CD1c-positive myeloid dendritic cell (primary cell): ENCODE measurements at regions not wholly inside any gene's neighbourhood (a gene's known extent, or its start where the extent isn't known, plus 50 kb on each side); places are given as distances from the start of the nearest gene placed in this dataset.
"Not testable (repeated sequence)": the region's sequence is repeated elsewhere in the genome, so short reads cannot be mapped to it uniquely, and the experiment has no call there.

ENCODE experiments used
- DNase-seq: peaks from one replicate; pipeline ENCODE4 v3.0.0-alpha.2; 2016; ENCODE audit errors: extremely low spot score

DNA sequence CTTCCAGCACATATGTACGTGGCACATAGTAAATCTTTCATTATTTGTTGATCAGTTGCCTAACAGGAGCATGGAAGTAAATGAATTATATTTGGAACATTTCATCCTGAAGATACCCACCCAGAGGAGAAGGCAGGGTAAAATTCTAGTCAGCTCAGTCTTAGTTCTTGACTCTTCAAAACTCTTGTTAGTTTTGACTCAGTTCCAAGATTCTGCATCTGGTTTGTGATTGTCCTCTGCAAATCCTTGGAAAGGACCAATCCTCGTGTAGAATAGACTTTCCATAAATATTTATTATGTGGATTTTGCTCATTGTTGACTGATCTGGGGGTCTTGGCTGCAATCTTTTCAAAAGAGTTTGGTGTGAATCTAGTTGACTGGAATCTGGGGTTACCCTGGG is 257.5 kb upstream of the FAT1 start:
- no peak for DNase-seq

GRCh38 chr4:186982160-186982559 is 258.5 kb upstream of the FAT1 start:
- no peak for DNase-seq

DNA sequence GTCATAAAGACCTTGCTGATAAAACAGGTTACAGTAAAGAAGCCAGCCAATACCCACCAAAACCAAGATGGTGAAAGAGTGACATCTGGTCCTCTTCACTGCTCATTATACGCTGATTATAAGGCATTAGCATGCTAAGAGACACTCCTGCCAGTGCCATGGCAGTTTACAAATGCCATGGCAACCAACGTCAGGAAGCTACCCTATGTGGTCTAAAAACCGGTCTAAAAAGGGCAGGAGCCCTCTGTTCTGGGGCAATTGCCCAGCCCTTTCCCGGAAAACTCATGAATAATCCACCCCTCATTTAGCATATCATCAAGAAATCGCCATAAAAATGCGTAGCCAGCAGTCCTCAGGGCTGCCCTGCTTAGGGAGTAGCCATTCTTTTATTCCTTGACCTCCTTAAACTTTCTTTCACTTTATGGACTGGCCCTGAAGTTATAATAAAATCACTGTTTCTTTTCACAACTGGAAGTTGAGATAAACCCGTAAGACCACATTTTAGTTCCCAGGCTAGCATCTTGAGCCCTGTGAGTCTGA is 260.5 kb upstream of the FAT1 start:
- no peak for DNase-seq

GRCh38 chr4:186999686-187000085 is 276.0 kb upstream of the FAT1 start:
- no peak for DNase-seq

- no peak for DNase-seq
These were observed 276.6 kb upstream of the FAT1 start for GRCh38 chr4:187000281-187000680.

GRCh38 chr4:187002133-187002532 is 278.5 kb upstream of the FAT1 start:
- DNase-seq = not testable (repeated sequence)

GRCh38 chr4:187004628-187005027 is 281.0 kb upstream of the FAT1 start:
- DNase-seq = no peak

DNA sequence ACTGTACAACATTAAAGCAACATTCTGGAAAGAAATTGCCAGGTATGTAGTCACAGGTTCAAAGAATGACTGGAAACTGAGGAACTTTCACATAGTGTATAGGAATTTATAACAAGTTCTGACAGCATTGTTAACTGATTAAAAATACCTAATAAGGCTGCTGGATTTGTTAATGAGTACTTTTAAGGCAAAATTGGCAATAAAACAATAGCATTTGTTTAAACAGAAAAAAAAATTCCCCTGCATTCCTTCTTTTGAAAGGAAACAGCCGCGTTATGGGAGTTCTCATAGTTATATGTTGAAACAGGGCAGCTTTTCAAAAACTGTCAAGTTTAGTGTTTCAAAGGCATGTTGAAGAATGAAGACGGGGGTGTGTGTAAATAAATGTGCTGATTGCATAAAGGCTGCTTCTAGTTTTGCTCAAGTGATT is 282.5 kb upstream of the FAT1 start:
- DNase-seq = no peak

DNA sequence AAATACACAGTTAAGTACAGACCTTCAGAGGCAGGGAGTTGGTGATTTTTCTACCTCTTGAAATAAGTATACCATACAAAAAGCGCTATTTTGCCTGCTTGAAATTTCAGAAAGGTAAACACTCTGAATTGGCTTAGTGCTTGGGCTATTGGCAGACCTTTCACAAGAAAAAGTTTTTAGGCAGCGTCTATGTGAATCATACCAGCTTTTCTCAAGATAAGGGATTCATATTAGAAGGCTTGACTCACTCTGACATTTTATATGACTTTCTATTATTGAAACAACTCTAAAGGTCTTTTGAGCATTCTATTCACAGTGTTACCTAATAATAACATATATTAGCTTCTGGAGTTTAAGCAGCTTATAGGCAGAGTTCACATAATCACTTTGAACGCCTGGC is 286.4 kb upstream of the FAT1 start:
- DNase-seq = no peak

GRCh38 chr4:187016101-187016500 is 292.4 kb upstream of the FAT1 start:
- no peak for DNase-seq

- DNase-seq = no peak
These were observed 293.5 kb upstream of the FAT1 start for GRCh38 chr4:187017147-187017546.

DNA sequence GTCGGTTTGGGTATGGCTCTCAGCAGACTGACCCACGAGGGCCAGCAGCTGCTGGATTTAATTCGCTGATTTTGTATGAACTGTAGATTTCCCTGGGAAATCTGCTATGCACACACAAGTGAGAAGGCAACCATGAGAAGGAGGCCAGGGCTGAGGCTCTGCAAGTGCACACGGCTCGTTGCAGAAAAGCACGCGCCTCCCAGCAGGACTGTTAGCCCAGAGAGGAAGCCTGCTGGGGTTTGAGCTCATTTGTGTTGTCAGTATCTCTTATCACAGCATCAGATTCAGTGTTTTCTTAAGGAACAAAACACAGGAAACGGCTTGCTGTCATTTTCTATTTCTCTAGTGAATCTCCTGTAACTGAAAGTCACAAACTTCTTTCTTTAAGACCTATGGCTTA is 296.2 kb upstream of the FAT1 start:
- no peak for DNase-seq

GRCh38 chr4:187020676-187021075 is 297.0 kb upstream of the FAT1 start:
- no peak for DNase-seq

GRCh38 chr4:187021436-187022205 is 298.0 kb upstream of the FAT1 start:
- DNase-seq = no peak

GRCh38 chr4:187027272-187027671 is 303.6 kb upstream of the FAT1 start:
- no peak for DNase-seq

DNA sequence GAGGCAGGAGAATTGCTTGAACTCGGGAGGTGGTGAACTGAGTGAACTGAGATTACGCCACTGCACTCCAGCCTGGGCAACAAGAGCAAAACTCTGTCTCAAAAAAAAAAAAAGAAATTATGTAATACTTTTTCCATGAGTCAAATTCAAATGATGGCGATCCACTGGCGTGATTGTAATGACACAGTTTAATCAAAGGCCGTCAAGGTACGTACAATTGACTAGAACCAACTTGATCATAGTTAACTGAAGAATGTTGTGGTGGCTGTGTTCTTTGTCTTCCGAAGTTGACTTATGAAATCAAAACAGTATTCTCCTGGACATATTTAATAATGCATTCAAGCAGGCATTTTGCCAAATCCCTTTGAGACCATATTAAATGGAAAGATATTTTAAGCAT is 318.6 kb upstream of the FAT1 start:
- DNase-seq = no peak

DNA sequence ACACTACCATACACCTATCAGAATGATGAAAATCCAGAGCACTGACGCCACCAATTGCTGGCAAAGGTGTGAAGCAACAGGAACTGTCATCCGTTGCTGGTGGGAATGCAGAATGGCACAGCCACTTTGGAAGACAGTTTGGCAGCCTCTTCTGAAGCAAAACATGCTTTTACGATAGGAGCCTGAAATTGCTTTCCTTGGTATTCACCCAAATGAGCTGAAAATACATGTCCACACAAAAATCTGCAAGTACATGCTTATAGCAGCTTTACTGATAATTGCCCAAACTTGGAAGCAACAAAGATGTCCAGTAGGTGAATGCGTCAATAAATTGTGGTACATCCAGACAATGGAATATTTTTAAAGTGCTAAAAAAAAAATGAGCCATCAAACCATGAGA is 322.8 kb upstream of the FAT1 start:
- no peak for DNase-seq

DNA sequence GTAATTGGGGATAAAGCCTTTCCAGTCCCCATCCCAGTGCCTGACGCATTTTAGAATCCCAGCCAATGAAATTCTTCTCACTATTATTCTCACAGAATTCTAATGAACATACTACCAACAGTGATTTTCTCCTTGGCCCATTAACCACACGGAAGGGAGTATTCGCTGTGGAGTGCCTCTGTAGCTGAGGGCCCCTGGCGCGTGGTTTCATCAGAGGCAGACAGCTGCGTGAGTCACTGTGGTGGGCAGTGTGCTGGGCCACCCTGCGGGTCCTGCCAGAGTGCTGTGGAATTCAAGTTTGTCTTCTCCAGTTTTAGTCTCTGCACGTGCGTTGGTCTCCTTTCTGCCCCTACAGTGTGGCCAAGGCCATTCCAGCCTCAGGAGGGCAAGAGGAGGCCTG is 335.4 kb upstream of the FAT1 start:
- no peak for DNase-seq

DNA sequence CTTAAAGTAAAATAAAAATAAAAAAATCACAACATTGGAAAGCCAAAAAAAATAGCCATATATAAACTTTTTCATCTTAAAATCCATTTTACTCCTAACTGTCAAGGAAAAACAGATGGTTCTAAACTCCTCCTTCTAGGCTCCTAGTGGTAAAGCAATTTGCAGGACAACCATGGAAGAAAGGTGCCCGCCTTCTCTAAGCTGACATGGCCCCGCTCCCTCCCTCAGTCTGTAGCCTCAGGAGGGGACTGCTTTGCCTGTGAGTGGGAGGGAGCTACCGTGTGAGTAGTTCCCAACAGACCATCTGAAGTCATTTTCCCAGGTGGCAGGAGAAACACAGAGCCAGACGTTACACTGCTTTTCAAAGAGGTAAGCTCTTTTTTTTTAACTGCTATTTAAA is 336.2 kb upstream of the FAT1 start:
- DNase-seq = no peak

GRCh38 chr4:187060551-187060950 is 336.9 kb upstream of the FAT1 start:
- DNase-seq = no peak

DNA sequence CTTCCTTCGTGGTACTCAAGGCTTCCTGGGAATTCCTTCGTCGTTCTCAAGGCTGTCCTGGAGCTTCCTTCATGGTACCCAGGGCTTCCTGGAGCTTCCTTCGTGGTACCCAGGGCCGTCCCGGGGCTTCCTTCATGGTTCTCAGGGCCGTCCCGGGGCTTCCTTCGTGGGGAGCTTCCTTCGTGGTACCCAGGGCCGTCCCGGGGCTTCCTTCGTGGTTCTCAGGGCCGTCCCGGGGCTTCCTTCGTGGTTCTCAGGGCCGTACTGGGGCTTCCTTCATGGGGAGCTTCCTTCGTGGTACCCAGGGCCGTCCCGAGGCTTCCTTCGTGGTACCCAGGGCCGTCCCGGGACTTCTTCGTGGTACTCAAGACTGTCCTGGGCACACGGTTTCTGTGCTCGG is 339.6 kb upstream of the FAT1 start:
- no peak for DNase-seq

DNA sequence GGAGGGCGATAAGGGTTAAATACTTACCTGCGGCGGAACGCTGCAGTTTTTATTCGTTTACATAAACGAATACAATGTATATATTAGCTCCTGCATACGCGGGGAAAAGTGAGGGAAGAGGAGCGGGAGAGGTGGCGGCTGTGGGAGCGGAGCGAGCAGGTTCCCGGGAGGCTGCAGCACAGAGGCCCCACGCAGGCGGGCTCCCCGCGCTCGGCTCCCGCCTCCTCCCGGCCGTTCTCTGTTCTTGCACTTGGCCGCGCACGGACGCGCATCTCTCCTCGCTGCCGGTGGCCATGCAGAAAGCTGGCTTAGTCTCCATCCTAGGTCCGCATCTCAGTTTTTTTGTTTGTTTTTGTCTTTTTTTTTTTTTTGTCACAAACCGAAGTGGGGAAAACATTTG is 340.4 kb upstream of the FAT1 start:
- no peak for DNase-seq

DNA sequence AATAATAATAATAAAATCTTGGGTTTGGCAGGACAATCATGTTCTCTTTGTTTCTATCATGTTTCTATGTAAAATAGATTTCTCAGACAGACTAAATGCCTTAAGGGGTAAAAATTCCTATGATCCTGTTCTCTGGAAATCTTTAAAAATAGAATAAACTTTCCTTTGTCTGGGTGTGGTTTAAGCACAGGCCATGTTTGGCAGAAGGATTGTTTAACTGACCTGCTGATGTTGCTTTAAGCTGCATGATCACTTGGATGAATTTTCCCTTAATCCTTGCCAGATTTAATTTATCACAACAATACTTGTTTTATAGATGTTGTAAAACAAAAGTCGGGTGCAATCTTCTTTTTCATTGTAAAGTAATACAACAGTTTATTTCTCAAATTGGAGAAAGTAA is 341.7 kb upstream of the FAT1 start:
- no peak for DNase-seq

DNA sequence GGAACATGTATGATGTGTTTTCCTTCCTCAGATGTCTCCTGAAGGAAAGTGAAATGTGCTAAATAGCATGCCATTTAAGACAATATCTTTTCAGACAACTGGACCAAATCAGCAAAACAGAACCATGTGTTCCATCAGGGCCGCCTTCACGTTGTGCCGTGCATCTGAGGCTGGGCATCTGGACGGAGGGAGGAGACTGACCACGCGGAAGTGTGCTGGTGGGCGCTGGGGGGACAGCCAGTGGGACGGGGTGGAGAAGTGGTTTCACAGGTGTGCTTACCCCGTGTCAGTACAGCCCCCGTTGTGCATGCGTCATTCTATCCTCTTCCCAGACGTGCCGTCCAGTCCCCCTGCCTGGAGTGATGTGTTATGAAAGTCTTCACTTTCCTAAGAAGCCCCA is 342.1 kb upstream of the FAT1 start:
- DNase-seq = no peak
